Activated CD8-positive, alpha-beta T cell treated with anti-CD3 and anti-CD28 coated beads for 36 hours (primary cell): ENCODE measurements at regions not wholly inside any gene's neighbourhood (a gene's known extent, or its start where the extent isn't known, plus 50 kb on each side); places are given as distances from the start of the nearest gene placed in this dataset.

Experiments used
- ATAC-seq: fragments of 200-7000 bp; cut with Tn5 transposase; one replicate; pipeline ENCODE4 v1.10.0; 2021; ENCODE audit warnings: mild to moderate bottlenecking, moderate library complexity
- CTCF ChIA-PET: fragments of 350-600 bp; sonication (Branson Sonifier 250); formaldehyde crosslinking; loops from one replicate; lab custom pipeline; 2021; ENCODE audit warnings: antibody characterized with exemption; lab: Charles Lee
- POLR2A ChIA-PET: fragments of 350-600 bp; sonication (Branson Sonifier 250); formaldehyde crosslinking; loops from one replicate; lab custom pipeline; 2021; ENCODE audit warnings: antibody characterized with exemption; lab: Charles Lee
- DNase-seq: peaks from one replicate; pipeline ENCODE4 v3.0.0-alpha.2; 2020
- H3K27ac Mint-ChIP-seq: one replicate; pipeline ENCODE4 v1.8.0; 2021; ENCODE audit warnings: mild to moderate bottlenecking, mixed read lengths
- H3K27me3 Mint-ChIP-seq: one replicate; pipeline ENCODE4 v1.8.0; 2021; ENCODE audit warnings: mixed read lengths
- H3K36me3 Mint-ChIP-seq: one replicate; pipeline ENCODE4 v1.8.0; 2021; ENCODE audit warnings: low read depth, mixed read lengths
- H3K4me1 Mint-ChIP-seq: one replicate; pipeline ENCODE4 v1.8.0; 2021; ENCODE audit warnings: low read depth, mixed read lengths
- H3K4me3 Mint-ChIP-seq: one replicate; pipeline ENCODE4 v1.8.0; 2021; ENCODE audit warnings: mild to moderate bottlenecking, moderate library complexity, mixed read lengths
- H3K9me3 Mint-ChIP-seq: one replicate; pipeline ENCODE4 v1.8.0; 2021; ENCODE audit warnings: mixed read lengths
- intact Hi-C: fragments of 100-400 bp; cut with micrococcal nuclease; formaldehyde crosslinking; loops from one replicate; pipeline ENCODE4 v1.10.0; 2022
- TF ChIP-seq, protein P1 (sequence below): fragments of 200-600 bp; IDR thresholded peaks from one replicate; pipeline ENCODE4 v1.8.0; 2022; ENCODE audit warnings: antibody characterized with exemption, mild to moderate bottlenecking

DNA sequence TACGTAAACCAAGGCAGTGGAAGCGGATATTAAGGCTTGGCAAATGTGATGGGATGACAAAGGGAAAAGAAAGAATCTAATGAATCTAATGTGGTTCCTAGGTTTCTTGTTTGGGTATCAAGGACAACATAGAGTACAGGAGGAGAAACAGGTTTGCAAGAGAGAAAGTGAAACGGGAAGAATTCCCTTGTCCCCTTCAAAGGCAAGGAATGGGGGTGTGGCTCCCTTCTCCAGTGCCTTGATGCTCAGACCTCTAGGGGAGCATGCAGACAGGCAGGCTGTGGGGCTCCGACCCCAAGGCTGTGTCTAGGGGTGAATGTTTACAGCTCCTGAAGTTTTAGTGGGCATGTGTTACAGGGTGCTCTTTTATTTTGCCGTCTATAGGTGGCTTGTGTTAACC, 317.5 kb upstream of the HSF2 start:
- Mint-ChIP-seq H3K9me3 (no peaks in the 10 kb centered on the region), H3K27me3 (no peaks in the 10 kb centered on the region), H3K27ac (no peak overlapping the region), H3K36me3 (no peaks in the 10 kb centered on the region), H3K4me3 (no peak overlapping the region), H3K4me1 (no peaks in the 10 kb centered on the region)
- TF ChIP-seq, protein P1, sequence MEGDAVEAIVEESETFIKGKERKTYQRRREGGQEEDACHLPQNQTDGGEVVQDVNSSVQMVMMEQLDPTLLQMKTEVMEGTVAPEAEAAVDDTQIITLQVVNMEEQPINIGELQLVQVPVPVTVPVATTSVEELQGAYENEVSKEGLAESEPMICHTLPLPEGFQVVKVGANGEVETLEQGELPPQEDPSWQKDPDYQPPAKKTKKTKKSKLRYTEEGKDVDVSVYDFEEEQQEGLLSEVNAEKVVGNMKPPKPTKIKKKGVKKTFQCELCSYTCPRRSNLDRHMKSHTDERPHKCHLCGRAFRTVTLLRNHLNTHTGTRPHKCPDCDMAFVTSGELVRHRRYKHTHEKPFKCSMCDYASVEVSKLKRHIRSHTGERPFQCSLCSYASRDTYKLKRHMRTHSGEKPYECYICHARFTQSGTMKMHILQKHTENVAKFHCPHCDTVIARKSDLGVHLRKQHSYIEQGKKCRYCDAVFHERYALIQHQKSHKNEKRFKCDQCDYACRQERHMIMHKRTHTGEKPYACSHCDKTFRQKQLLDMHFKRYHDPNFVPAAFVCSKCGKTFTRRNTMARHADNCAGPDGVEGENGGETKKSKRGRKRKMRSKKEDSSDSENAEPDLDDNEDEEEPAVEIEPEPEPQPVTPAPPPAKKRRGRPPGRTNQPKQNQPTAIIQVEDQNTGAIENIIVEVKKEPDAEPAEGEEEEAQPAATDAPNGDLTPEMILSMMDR = no peak
- ChIA-PET POLR2A (no interaction called here), CTCF (no interaction called here)
- no peak for DNase-seq
- intact Hi-C loops = no loop called here
- ATAC-seq = no peak

DNA sequence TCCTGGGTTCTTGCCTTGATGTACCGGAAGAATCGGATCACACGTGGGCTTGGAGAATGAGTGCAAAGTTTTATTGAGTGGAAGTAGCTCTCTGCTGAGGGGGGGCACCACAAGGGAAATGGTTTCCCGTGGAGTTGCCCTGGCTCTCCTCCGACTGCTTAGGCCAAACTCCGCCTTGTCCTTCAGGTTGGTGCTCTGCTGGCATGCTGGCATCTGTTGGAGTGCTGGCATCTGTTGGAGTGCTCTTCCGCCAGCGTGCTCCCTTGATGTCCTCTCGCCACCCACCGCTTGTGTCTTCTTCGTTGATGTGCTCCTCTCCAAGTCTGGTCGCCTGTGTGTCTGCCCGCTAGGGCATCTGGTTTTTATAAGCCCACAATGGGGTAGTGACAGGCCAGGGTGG, 317.1 kb upstream of the HSF2 start:
- Mint-ChIP-seq H3K4me1 (no peaks in the 10 kb centered on the region), H3K27me3 (no peaks in the 10 kb centered on the region), H3K9me3 (no peaks in the 10 kb centered on the region), H3K4me3 (no peak overlapping the region), H3K36me3 (no peaks in the 10 kb centered on the region), H3K27ac (no peak overlapping the region)
- intact Hi-C loops = no loop called here
- CTCF ChIA-PET = no interaction called here
- DNase-seq = no peak
- POLR2A ChIA-PET = no interaction called here
- no peak for ATAC-seq
- TF ChIP-seq, protein P1 = no peak

DNA sequence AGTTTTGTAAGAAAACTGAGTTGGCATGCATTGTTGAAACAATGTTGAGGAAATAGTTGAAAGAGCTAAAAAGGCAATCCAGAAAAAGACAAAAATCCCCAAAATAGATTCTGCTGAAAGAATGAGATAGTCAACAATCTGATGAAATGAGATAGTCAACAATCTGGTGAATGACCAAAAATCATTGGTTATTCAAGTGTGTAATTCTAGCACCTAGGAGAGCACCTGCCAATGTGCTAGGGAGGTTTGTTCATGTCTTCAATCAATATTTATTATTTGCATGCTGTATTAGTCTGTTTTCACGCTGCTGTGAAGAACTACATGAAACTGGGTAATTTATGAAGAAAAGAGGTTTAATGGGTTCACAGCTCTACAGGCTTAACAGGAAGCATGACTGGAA, 307.1 kb upstream of the HSF2 start:
- TF ChIP-seq, protein P1 = no peak
- ChIA-PET CTCF (no interaction called here), POLR2A (no interaction called here)
- no peaks in the 10 kb centered on the region for H3K27me3 Mint-ChIP-seq
- H3K9me3 Mint-ChIP-seq = no peaks in the 10 kb centered on the region
- H3K4me1 Mint-ChIP-seq = no peaks in the 10 kb centered on the region
- no peak overlapping the region for H3K4me3 Mint-ChIP-seq
- no peaks in the 10 kb centered on the region for H3K36me3 Mint-ChIP-seq
- no peak overlapping the region for H3K27ac Mint-ChIP-seq
- intact Hi-C loops = no loop called here
- no peak for DNase-seq
- ATAC-seq = no peak

DNA sequence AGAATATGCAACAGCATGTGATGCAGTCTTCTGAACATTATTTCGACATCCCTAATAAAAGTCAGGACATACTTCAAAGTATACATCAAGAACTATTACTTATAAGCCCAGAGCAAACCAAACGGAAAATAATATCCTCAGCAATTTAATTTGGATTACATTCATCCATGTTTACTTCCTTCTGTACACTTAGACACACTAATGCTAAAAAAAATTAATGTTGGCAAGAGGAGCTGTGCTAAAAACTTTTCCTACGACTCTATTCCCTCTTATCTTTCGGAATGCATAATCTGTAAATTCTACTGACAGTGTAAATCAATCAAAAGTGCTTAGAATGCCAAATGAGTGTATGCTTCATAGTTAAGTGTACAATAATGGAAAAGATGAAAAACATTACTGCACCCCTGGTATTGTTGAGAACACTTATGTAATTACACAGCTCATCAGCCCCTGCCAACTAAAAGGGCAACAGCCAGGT, 301.2 kb upstream of the HSF2 start:
- H3K4me1 Mint-ChIP-seq = no peaks in the 10 kb centered on the region
- H3K9me3 Mint-ChIP-seq = no peaks in the 10 kb centered on the region
- H3K36me3 Mint-ChIP-seq = no peaks in the 10 kb centered on the region
- no peak overlapping the region for H3K27ac Mint-ChIP-seq
- no peak overlapping the region for H3K4me3 Mint-ChIP-seq
- TF ChIP-seq, protein P1 = no peak
- ATAC-seq (no peak), DNase-seq (no peak)
- CTCF ChIA-PET = no interaction called here
- intact Hi-C loops = no loop called here
- no peaks in the 10 kb centered on the region for H3K27me3 Mint-ChIP-seq
- POLR2A ChIA-PET = no interaction called here

DNA sequence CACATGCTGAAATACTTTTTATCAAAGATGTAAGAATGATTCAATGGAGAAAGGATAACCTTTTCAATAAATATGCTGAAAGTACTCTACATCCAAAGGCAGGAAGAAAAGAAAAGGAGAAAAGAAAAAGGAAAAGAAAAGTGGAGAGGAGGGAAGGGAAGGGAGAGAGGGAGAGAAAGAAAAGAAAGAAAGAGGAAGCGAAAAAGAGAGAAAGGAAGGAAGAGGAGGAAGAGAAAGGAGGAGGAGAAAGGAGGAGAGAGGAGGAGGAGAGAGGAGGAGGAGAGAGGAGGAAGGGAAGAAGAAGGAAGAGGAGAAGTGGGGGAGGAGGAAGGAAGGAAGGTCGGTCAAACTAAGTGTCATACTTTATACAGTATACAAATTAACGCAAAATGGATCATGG, 297.4 kb upstream of the HSF2 start:
- POLR2A ChIA-PET = no interaction called here
- intact Hi-C loops = no loop called here
- TF ChIP-seq, protein P1 = no peak
- Mint-ChIP-seq H3K9me3 (no peaks in the 10 kb centered on the region), H3K36me3 (no peaks in the 10 kb centered on the region), H3K27ac (no peak overlapping the region), H3K4me3 (no peak overlapping the region), H3K4me1 (no peaks in the 10 kb centered on the region), H3K27me3 (no peaks in the 10 kb centered on the region)
- CTCF ChIA-PET = no interaction called here
- DNase-seq (no peak), ATAC-seq (no peak)
